ENCODE measurements at regions not wholly inside any gene's neighbourhood (a gene's known extent, or its start where the extent isn't known, plus 50 kb on each side); places are given as distances from the start of the nearest gene placed in this dataset.

GRCh38 chrX:4764888-4765287, 1051.4 kb upstream of the PRKX start:
- in situ Hi-C loops (cut with MboI), result no loop called here
- H4K20me1 ChIP-seq (ENCODE audit: control insufficient read depth, insufficient read depth), result no peaks in the 10 kb centered on the region
- no peaks in the 10 kb centered on the region for H3K4me1 ChIP-seq (ENCODE audit: control insufficient read depth, insufficient read depth, low read length)
- RAD21 ChIA-PET (ENCODE audit: unreplicated experiment), result no interaction called here
- SMC1A ChIA-PET (ENCODE audit: uncharacterized antibody, unreplicated experiment), result no interaction called here
- no peaks in the 10 kb centered on the region for H3K27me3 ChIP-seq (replicated peaks in 1 of 2; ENCODE audit: control insufficient read depth in 2 of 2, insufficient read depth in 2 of 2, low read length in 1 of 2)
- intact Hi-C loops (cut with micrococcal nuclease; ENCODE audit: unreplicated experiment), result no loop called here
- POLR2A ChIA-PET, result no interaction called here
- H3K4me2 ChIP-seq (ENCODE audit: control insufficient read depth, insufficient read depth), result no peak overlapping the region
- H3K27ac ChIP-seq (ENCODE audit: control insufficient read depth, insufficient read depth), result no peak overlapping the region
- CTCF ChIA-PET, result no interaction called here
- TF ChIP-seq ZBTB4 (CRISPR knock-in tag; IDR thresholded peaks at IDR 0.05), result no peak
- TF ChIP-seq RCOR1 (conservative IDR thresholded peaks at IDR 0.05; ENCODE audit: low read depth, low read length), result no peak
- no peak for TF ChIP-seq GABPA (IDR thresholded peaks at IDR 0.05; ENCODE audit: low read depth)
- TF ChIP-seq CHD4 (IDR thresholded peaks at IDR 0.05), result no peak
- TF ChIP-seq RBBP5 (conservative IDR thresholded peaks at IDR 0.05), result no peak
- no peak for TF ChIP-seq RAD21 (IDR thresholded peaks at IDR 0.05; ENCODE audit: insufficient read depth, low read depth, low read length)
- TF ChIP-seq E4F1 (IDR thresholded peaks at IDR 0.05; ENCODE audit: borderline replicate concordance, partially characterized antibody), result no peak
- TF ChIP-seq PBX3 (IDR thresholded peaks at IDR 0.05; ENCODE audit: insufficient replicate concordance, low read depth, low read length), result no peak
- no peak for TF ChIP-seq BCL11A (IDR thresholded peaks at IDR 0.05; ENCODE audit: low read depth, low read length)
- TF ChIP-seq EED (IDR thresholded peaks at IDR 0.05; ENCODE audit: low read depth), result no peak
- TF ChIP-seq BHLHE40 (IDR thresholded peaks at IDR 0.05; ENCODE audit: borderline replicate concordance in 1 of 2, low read depth in 2 of 2, low read length in 1 of 2), result no peak
- no peak for TF ChIP-seq SMAD5 (IDR thresholded peaks at IDR 0.05; ENCODE audit: low read depth)
- TF ChIP-seq IRF3 (IDR thresholded peaks at IDR 0.05), result no peak
- TF ChIP-seq SMC3 (IDR thresholded peaks at IDR 0.05; ENCODE audit: borderline replicate concordance, low read length), result no peak
- no peak for TF ChIP-seq FOS (IDR thresholded peaks at IDR 0.05; ENCODE audit: borderline replicate concordance, extremely low read depth, insufficient read length)
- H3K9ac ChIP-seq (ENCODE audit: control insufficient read depth, insufficient read depth, low read length), result no peak overlapping the region
- BruUV-seq (replicated peaks), result no TSS peak
- no peaks in the 10 kb centered on the region for H3K79me2 ChIP-seq (ENCODE audit: control insufficient read depth, insufficient read depth, low read length)
- H3K9me3 ChIP-seq (replicated peaks; ENCODE audit: control insufficient read depth, insufficient read depth, low read length), result no peaks in the 10 kb centered on the region
- no peak overlapping the region for H2AFZ ChIP-seq (ENCODE audit: control insufficient read depth, low read depth, low read length)
- ATAC-seq (no peak), FAIRE-seq (no peak), DNase-seq (ENCODE audit: low read depth, low spot score) (no peak)
- no peaks in the 10 kb centered on the region for H3K36me3 ChIP-seq (ENCODE audit: control insufficient read depth in 2 of 2, insufficient read depth in 2 of 2, low read length in 1 of 2)
- no peak overlapping the region for H3K4me3 ChIP-seq
- 4% methylated on average over 2 of the region's 2 CpGs for WGBS (ENCODE audit: insufficient coverage, insufficient replicate concordance, low lambda C conversion rate, missing lambda C conversion rate)

Data from GM12878 (cell line).